ENCODE measurements at regions not wholly inside any gene's neighbourhood (a gene's known extent, or its start where the extent isn't known, plus 50 kb on each side); places are given as distances from the start of the nearest gene placed in this dataset.

- Mint-ChIP-seq H3K9me3 (peaks cover 4% of the 10 kb centered on the region), H3K4me1 (ENCODE audit: low read depth) (no peaks in the 10 kb centered on the region), H3K27ac (no peak overlapping the region), H3K36me3 (ENCODE audit: low read depth) (no peaks in the 10 kb centered on the region), H3K27me3 (no peaks in the 10 kb centered on the region), H3K4me3 (no peak overlapping the region)
- TF ChIP-seq, protein P1, sequence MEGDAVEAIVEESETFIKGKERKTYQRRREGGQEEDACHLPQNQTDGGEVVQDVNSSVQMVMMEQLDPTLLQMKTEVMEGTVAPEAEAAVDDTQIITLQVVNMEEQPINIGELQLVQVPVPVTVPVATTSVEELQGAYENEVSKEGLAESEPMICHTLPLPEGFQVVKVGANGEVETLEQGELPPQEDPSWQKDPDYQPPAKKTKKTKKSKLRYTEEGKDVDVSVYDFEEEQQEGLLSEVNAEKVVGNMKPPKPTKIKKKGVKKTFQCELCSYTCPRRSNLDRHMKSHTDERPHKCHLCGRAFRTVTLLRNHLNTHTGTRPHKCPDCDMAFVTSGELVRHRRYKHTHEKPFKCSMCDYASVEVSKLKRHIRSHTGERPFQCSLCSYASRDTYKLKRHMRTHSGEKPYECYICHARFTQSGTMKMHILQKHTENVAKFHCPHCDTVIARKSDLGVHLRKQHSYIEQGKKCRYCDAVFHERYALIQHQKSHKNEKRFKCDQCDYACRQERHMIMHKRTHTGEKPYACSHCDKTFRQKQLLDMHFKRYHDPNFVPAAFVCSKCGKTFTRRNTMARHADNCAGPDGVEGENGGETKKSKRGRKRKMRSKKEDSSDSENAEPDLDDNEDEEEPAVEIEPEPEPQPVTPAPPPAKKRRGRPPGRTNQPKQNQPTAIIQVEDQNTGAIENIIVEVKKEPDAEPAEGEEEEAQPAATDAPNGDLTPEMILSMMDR (IDR thresholded peaks at IDR 0.05): no peak
- H3K27me3 ChIP-seq (ENCODE audit: control insufficient read depth in 1 of 2, insufficient read depth in 2 of 2, low read length in 2 of 2): no peaks in the 10 kb centered on the region
- peaks cover 0 to 4% of the 10 kb centered on the region in 2 experiments for H3K9me3 ChIP-seq (ENCODE audit: control insufficient read depth in 1 of 2, insufficient read depth in 1 of 2, low read length in 2 of 2)
- H3K27ac ChIP-seq (ENCODE audit: low read depth in 1 of 2, low read length in 2 of 2): no peak overlapping the region
- CTCF ChIA-PET: no interaction called here
- ATAC-seq (ENCODE audit: poor library complexity) (no peak), DNase-seq (no peak)
- POLR2A ChIA-PET: no interaction called here
- H3K4me3 ChIP-seq (ENCODE audit: low read length): no peak overlapping the region
- H3K36me3 ChIP-seq (ENCODE audit: insufficient read depth, low read length): no peaks in the 10 kb centered on the region
- intact Hi-C loops (cut with DNase I, micrococcal nuclease): no loop called here
- H3K4me1 ChIP-seq (ENCODE audit: insufficient read depth, low read length): no peaks in the 10 kb centered on the region
These were observed 2086.8 kb downstream of the ARAP2 start for GRCh38 chr4:34157547-34157946.

- intact Hi-C loops (cut with DNase I, micrococcal nuclease): no loop called here
- H3K27me3 Mint-ChIP-seq: no peaks in the 10 kb centered on the region
- ChIA-PET CTCF (no interaction called here), POLR2A (no interaction called here)
- no peaks in the 10 kb centered on the region for H3K36me3 Mint-ChIP-seq (ENCODE audit: low read depth)
- no peaks in the 10 kb centered on the region for H3K4me1 Mint-ChIP-seq (ENCODE audit: low read depth)
- no peaks in the 10 kb centered on the region for H3K27me3 ChIP-seq (ENCODE audit: control insufficient read depth in 1 of 2, insufficient read depth in 2 of 2, low read length in 2 of 2)
- H3K4me3 Mint-ChIP-seq: no peak overlapping the region
- ATAC-seq (ENCODE audit: poor library complexity): no peak
- peaks cover 0 to 4% of the 10 kb centered on the region in 2 experiments for H3K9me3 ChIP-seq (ENCODE audit: control insufficient read depth in 1 of 2, insufficient read depth in 1 of 2, low read length in 2 of 2)
- TF ChIP-seq, protein P1 (IDR thresholded peaks at IDR 0.05): no peak
- no peak for DNase-seq
- no peak overlapping the region for H3K4me3 ChIP-seq (ENCODE audit: low read length)
- no peaks in the 10 kb centered on the region for H3K36me3 ChIP-seq (ENCODE audit: insufficient read depth, low read length)
- peaks cover 4% of the 10 kb centered on the region for H3K9me3 Mint-ChIP-seq
- H3K4me1 ChIP-seq (ENCODE audit: insufficient read depth, low read length): no peaks in the 10 kb centered on the region
- no peak overlapping the region for H3K27ac Mint-ChIP-seq
- H3K27ac ChIP-seq (ENCODE audit: low read depth in 1 of 2, low read length in 2 of 2): no peak overlapping the region
These were observed 2085.4 kb downstream of the ARAP2 start for GRCh38 chr4:34158878-34159277.

- no peak overlapping the region for H3K27ac ChIP-seq (ENCODE audit: low read depth in 1 of 2, low read length in 2 of 2)
- ChIA-PET CTCF (no interaction called here), POLR2A (no interaction called here)
- H3K27ac Mint-ChIP-seq: no peak overlapping the region
- no peaks in the 10 kb centered on the region for H3K4me1 ChIP-seq (ENCODE audit: insufficient read depth, low read length)
- ATAC-seq (ENCODE audit: poor library complexity) (no peak), DNase-seq (no peak)
- peaks cover 10% of the 10 kb centered on the region for H3K9me3 Mint-ChIP-seq
- H3K27me3 ChIP-seq (ENCODE audit: control insufficient read depth in 1 of 2, insufficient read depth in 2 of 2, low read length in 2 of 2): no peaks in the 10 kb centered on the region
- H3K36me3 ChIP-seq (ENCODE audit: insufficient read depth, low read length): no peaks in the 10 kb centered on the region
- H3K4me1 Mint-ChIP-seq (ENCODE audit: low read depth): no peaks in the 10 kb centered on the region
- TF ChIP-seq, protein P1 (IDR thresholded peaks at IDR 0.05): no peak
- intact Hi-C loops (cut with DNase I, micrococcal nuclease): no loop called here
- H3K4me3 ChIP-seq (ENCODE audit: low read length): no peak overlapping the region
- no peaks in the 10 kb centered on the region for H3K27me3 Mint-ChIP-seq
- H3K4me3 Mint-ChIP-seq: no peak overlapping the region
- no peaks in the 10 kb centered on the region for H3K9me3 ChIP-seq (ENCODE audit: control insufficient read depth in 1 of 2, insufficient read depth in 1 of 2, low read length in 2 of 2)
- H3K36me3 Mint-ChIP-seq (ENCODE audit: low read depth): no peaks in the 10 kb centered on the region
These were observed 2073.4 kb downstream of the ARAP2 start for GRCh38 chr4:34170946-34171345.
